ENCODE measurements at regions not wholly inside any gene's neighbourhood (a gene's known extent, or its start where the extent isn't known, plus 50 kb on each side); places are given as distances from the start of the nearest gene placed in this dataset.

- Mint-ChIP-seq H3K27ac (ENCODE audit: unreplicated experiment) (no peak overlapping the region), H3K27me3 (ENCODE audit: unreplicated experiment) (no peaks in the 10 kb centered on the region), H3K4me1 (ENCODE audit: low read depth, unreplicated experiment) (no peaks in the 10 kb centered on the region), H3K4me3 (ENCODE audit: unreplicated experiment) (no peak overlapping the region), H3K9me3 (ENCODE audit: unreplicated experiment) (no peaks in the 10 kb centered on the region), H3K36me3 (ENCODE audit: unreplicated experiment) (no peaks in the 10 kb centered on the region)
- no peak for DNase-seq
- TF ChIP-seq CTCF (IDR thresholded peaks at IDR 0.05; ENCODE audit: partially characterized antibody, unreplicated experiment) = no peak
These were observed 694.6 kb upstream of the DPPA4 start for GRCh38 chr3:110031975-110032374.

DNA sequence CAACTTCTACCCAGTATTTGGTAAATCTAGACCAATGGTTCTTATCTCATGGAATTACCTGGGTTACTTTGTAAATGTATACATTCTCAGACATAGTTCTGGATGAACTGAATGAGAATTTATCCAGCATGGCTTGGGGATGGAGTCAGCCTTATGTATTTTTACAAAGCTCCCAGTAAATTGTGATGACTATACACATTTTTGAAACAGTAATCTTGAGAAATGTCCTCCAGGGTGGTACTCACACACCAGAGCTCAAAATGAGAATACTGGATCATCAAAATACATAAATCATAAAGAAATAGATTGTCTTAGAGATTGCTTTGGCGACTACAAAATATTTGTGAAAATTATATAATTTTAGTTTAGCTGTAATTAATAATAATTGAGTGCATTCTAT lies 722.1 kb upstream of the DPPA4 start:
- TF ChIP-seq CTCF (IDR thresholded peaks at IDR 0.05; ENCODE audit: partially characterized antibody, unreplicated experiment) = no peak

GRCh38 chr3:110062716-110063115 lies 725.4 kb upstream of the DPPA4 start:
- no peak overlapping the region for H3K4me3 Mint-ChIP-seq (ENCODE audit: unreplicated experiment)
- H3K4me1 Mint-ChIP-seq (ENCODE audit: low read depth, unreplicated experiment) = no peaks in the 10 kb centered on the region
- H3K27ac Mint-ChIP-seq (ENCODE audit: unreplicated experiment) = no peak overlapping the region
- TF ChIP-seq CTCF (IDR thresholded peaks at IDR 0.05; ENCODE audit: partially characterized antibody, unreplicated experiment) = no peak
- H3K9me3 Mint-ChIP-seq (ENCODE audit: unreplicated experiment) = no peaks in the 10 kb centered on the region
- H3K36me3 Mint-ChIP-seq (ENCODE audit: unreplicated experiment) = no peaks in the 10 kb centered on the region
- H3K27me3 Mint-ChIP-seq (ENCODE audit: unreplicated experiment) = no peaks in the 10 kb centered on the region
- DNase-seq = no peak

More for the DNA sequence above, 722.1 kb upstream of the DPPA4 start:
- Mint-ChIP-seq H3K9me3 (ENCODE audit: unreplicated experiment) (no peaks in the 10 kb centered on the region), H3K4me1 (ENCODE audit: low read depth, unreplicated experiment) (no peaks in the 10 kb centered on the region), H3K27ac (ENCODE audit: unreplicated experiment) (no peak overlapping the region), H3K36me3 (ENCODE audit: unreplicated experiment) (no peaks in the 10 kb centered on the region), H3K27me3 (ENCODE audit: unreplicated experiment) (no peaks in the 10 kb centered on the region), H3K4me3 (ENCODE audit: unreplicated experiment) (no peak overlapping the region)
- DNase-seq = no peak

- TF ChIP-seq CTCF (IDR thresholded peaks at IDR 0.05; ENCODE audit: partially characterized antibody, unreplicated experiment) = no peak
- Mint-ChIP-seq H3K27ac (ENCODE audit: unreplicated experiment) (no peak overlapping the region), H3K4me1 (ENCODE audit: low read depth, unreplicated experiment) (no peaks in the 10 kb centered on the region), H3K4me3 (ENCODE audit: unreplicated experiment) (no peak overlapping the region), H3K27me3 (ENCODE audit: unreplicated experiment) (no peaks in the 10 kb centered on the region), H3K9me3 (ENCODE audit: unreplicated experiment) (no peaks in the 10 kb centered on the region), H3K36me3 (ENCODE audit: unreplicated experiment) (no peaks in the 10 kb centered on the region)
- DNase-seq = no peak
These were observed 725.8 kb upstream of the DPPA4 start for GRCh38 chr3:110063178-110063577.

GRCh38 chr3:110066206-110066605 lies 728.9 kb upstream of the DPPA4 start:
- no peaks in the 10 kb centered on the region for H3K36me3 Mint-ChIP-seq (ENCODE audit: unreplicated experiment)
- DNase-seq = no peak
- H3K27me3 Mint-ChIP-seq (ENCODE audit: unreplicated experiment) = no peaks in the 10 kb centered on the region
- no peaks in the 10 kb centered on the region for H3K9me3 Mint-ChIP-seq (ENCODE audit: unreplicated experiment)
- no peaks in the 10 kb centered on the region for H3K4me1 Mint-ChIP-seq (ENCODE audit: low read depth, unreplicated experiment)
- no peak overlapping the region for H3K27ac Mint-ChIP-seq (ENCODE audit: unreplicated experiment)
- no peak overlapping the region for H3K4me3 Mint-ChIP-seq (ENCODE audit: unreplicated experiment)
- TF ChIP-seq CTCF (IDR thresholded peaks at IDR 0.05; ENCODE audit: partially characterized antibody, unreplicated experiment) = no peak
